ENCODE measurements at regions not wholly inside any gene's neighbourhood (a gene's known extent, or its start where the extent isn't known, plus 50 kb on each side); places are given as distances from the start of the nearest gene placed in this dataset.

DNA sequence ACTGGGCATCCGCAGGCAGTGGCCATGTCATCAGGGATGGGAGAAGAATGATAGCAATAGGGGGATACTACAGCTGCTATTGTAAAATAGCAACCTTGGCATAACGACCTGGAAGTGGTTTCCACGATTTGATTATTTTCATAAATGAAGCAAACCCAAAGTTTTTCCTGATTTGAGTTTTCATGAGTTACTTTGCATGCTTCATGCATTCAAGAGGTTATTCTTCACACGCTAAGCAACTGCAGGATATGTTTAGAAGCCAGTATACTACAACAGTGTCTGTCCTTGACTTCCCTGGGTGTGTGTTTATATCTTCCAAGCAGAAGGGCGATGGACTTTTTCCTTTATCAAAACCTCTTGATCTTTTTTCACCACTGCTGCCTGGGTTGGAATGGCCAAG lies 281.1 kb upstream of the DUSP10 start:
- H3K27me3 ChIP-seq (ENCODE audit: control insufficient read depth, insufficient read depth, low read length, poor library complexity, severe bottlenecking), result no peaks in the 10 kb centered on the region
- H3K27ac ChIP-seq (ENCODE audit: insufficient read depth, low read depth, low read length, poor library complexity, severe bottlenecking), result no peak overlapping the region
- no peaks in the 10 kb centered on the region for H3K36me3 ChIP-seq (ENCODE audit: control insufficient read depth, insufficient read depth, low read length)
- no peaks in the 10 kb centered on the region for H3K9me3 ChIP-seq (ENCODE audit: control insufficient read depth, low read length)
- 94 to 96% methylated on average over 5 of the region's 5 CpGs for WGBS, 2 experiments
- no peaks in the 10 kb centered on the region for H3K4me1 ChIP-seq (ENCODE audit: control insufficient read depth, insufficient read depth, low read length)
- H3K4me3 ChIP-seq (ENCODE audit: insufficient read depth, low read depth, low read length), result no peak overlapping the region

DNA sequence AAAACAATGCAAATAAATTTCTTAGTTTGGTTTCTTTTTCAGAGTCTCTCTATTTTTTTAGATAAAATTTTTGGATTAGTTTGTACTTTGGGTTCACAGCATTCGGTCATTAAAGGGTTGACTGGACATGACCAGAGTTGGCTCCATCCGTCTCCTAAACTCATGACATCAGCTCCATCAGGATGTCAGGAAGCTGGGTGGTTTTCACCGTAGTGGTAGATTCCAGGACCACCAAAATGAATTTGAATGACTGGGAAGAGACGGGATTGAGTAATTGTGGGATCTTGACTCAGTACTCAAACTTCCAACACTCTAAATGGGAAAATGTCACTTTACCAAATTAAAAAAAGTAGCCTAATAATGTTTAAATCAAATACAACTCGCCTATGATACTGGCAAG lies 279.2 kb upstream of the DUSP10 start:
- H3K9me3 ChIP-seq (ENCODE audit: control insufficient read depth, low read length), result no peaks in the 10 kb centered on the region
- no peak overlapping the region for H3K27ac ChIP-seq (ENCODE audit: insufficient read depth, low read depth, low read length, poor library complexity, severe bottlenecking)
- no peaks in the 10 kb centered on the region for H3K27me3 ChIP-seq (ENCODE audit: control insufficient read depth, insufficient read depth, low read length, poor library complexity, severe bottlenecking)
- H3K4me3 ChIP-seq (ENCODE audit: insufficient read depth, low read depth, low read length), result no peak overlapping the region
- WGBS, 2 experiments, result 94 to 96% methylated on average over 3 to 5 of the region's 5 CpGs
- no peaks in the 10 kb centered on the region for H3K4me1 ChIP-seq (ENCODE audit: control insufficient read depth, insufficient read depth, low read length)
- H3K36me3 ChIP-seq (ENCODE audit: control insufficient read depth, insufficient read depth, low read length), result no peaks in the 10 kb centered on the region

DNA sequence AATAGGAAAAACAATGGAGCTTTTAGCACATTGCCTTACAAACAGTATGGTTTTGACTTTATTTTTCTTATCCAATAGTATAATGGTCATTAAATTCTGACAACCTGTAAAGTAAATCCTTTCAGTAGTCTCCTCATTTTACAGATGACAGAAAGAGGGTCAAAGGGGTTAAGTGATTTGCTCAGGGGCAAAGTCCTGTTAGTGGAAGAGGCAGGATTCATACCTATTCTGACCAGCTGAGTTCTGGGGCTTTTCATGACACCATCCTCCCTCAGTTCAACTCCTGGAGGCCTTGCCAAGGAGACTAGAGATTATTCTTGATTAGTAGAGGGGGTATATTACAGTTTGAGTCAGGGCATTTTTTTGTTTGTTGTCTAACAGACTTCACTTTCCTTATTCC lies 278.7 kb upstream of the DUSP10 start:
- no peak overlapping the region for H3K27ac ChIP-seq (ENCODE audit: insufficient read depth, low read depth, low read length, poor library complexity, severe bottlenecking)
- H3K9me3 ChIP-seq (ENCODE audit: control insufficient read depth, low read length), result no peaks in the 10 kb centered on the region
- no peaks in the 10 kb centered on the region for H3K36me3 ChIP-seq (ENCODE audit: control insufficient read depth, insufficient read depth, low read length)
- H3K4me1 ChIP-seq (ENCODE audit: control insufficient read depth, insufficient read depth, low read length), result no peaks in the 10 kb centered on the region
- no peaks in the 10 kb centered on the region for H3K27me3 ChIP-seq (ENCODE audit: control insufficient read depth, insufficient read depth, low read length, poor library complexity, severe bottlenecking)
- no peak overlapping the region for H3K4me3 ChIP-seq (ENCODE audit: insufficient read depth, low read depth, low read length)

DNA sequence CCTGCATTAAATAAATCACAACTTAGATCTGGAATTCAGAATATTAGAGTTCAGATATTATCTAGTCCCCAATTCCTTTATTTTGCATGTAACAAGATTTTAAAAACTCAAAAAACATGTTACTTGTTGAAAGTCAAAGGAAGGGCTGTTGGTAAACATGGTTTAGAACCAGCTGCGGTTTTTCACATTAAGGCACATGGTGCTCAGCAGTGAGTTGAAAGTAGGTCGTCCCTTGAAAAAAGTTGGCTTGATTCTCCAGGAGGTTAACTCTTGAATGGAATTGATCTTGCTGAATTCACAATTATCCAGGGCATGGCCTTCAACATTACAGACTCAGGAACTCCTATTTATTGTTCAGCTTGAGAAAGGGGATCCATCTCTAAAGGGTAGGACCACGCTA lies 277.1 kb upstream of the DUSP10 start:
- H3K9me3 ChIP-seq (ENCODE audit: control insufficient read depth, low read length), result no peaks in the 10 kb centered on the region
- H3K4me1 ChIP-seq (ENCODE audit: control insufficient read depth, insufficient read depth, low read length), result no peaks in the 10 kb centered on the region
- H3K4me3 ChIP-seq (ENCODE audit: insufficient read depth, low read depth, low read length), result no peak overlapping the region
- 91% methylated on average over 3 of the region's 3 CpGs for WGBS, 2 experiments
- no peak overlapping the region for H3K27ac ChIP-seq (ENCODE audit: insufficient read depth, low read depth, low read length, poor library complexity, severe bottlenecking)
- H3K36me3 ChIP-seq (ENCODE audit: control insufficient read depth, insufficient read depth, low read length), result no peaks in the 10 kb centered on the region
- no peaks in the 10 kb centered on the region for H3K27me3 ChIP-seq (ENCODE audit: control insufficient read depth, insufficient read depth, low read length, poor library complexity, severe bottlenecking)

DNA sequence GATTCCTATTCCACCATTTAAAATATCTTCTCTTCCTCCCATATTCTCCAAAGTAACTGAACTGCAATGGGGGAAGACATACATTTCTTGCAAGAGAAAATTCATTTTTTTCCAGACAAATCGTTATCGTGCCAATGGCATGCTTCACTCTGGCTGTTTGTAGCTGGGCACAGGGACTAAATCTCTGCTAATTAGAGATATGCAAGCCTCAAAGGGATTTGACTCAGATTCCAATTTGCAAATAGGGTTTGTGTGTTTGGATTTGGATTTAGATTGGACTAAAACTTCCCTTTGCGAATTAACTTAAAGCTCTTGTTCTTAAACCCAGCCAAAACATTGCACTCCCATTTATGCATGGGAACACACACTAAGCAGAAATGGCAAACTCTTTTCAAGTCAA lies 276.2 kb upstream of the DUSP10 start:
- Histone ChIP-seq H3K27me3 (ENCODE audit: control insufficient read depth, insufficient read depth, low read length, poor library complexity, severe bottlenecking) (no peaks in the 10 kb centered on the region), H3K9me3 (ENCODE audit: control insufficient read depth, low read length) (no peaks in the 10 kb centered on the region), H3K27ac (ENCODE audit: insufficient read depth, low read depth, low read length, poor library complexity, severe bottlenecking) (no peak overlapping the region), H3K36me3 (ENCODE audit: control insufficient read depth, insufficient read depth, low read length) (no peaks in the 10 kb centered on the region), H3K4me1 (ENCODE audit: control insufficient read depth, insufficient read depth, low read length) (no peaks in the 10 kb centered on the region), H3K4me3 (ENCODE audit: insufficient read depth, low read depth, low read length) (no peak overlapping the region)
- WGBS, 2 experiments, result 89% methylated on average over 2 to 3 of the region's 3 CpGs

DNA sequence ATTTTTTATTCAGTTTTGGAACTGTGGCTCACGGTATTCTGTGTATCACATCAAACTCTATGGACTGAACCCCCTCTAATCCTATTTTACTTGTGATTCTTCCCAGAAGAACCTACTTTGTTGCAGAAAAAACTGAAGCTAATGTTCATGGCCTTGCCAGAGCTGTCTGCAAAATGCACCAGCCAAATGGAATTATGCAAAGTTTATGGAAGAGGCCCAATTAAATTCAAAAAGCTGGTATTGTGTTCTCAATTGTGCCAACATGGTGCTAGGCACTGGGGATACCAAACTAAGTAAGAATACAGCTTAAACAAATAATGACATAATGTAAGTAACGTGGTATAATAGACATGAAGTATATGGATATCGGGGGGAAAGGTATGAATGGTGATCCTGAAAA lies 273.8 kb upstream of the DUSP10 start:
- Histone ChIP-seq H3K9me3 (ENCODE audit: control insufficient read depth, low read length) (no peaks in the 10 kb centered on the region), H3K27me3 (ENCODE audit: control insufficient read depth, insufficient read depth, low read length, poor library complexity, severe bottlenecking) (no peaks in the 10 kb centered on the region), H3K4me1 (ENCODE audit: control insufficient read depth, insufficient read depth, low read length) (no peaks in the 10 kb centered on the region), H3K27ac (ENCODE audit: insufficient read depth, low read depth, low read length, poor library complexity, severe bottlenecking) (no peak overlapping the region), H3K36me3 (ENCODE audit: control insufficient read depth, insufficient read depth, low read length) (no peaks in the 10 kb centered on the region), H3K4me3 (ENCODE audit: insufficient read depth, low read depth, low read length) (no peak overlapping the region)
- 91 to 93% methylated on average over 3 of the region's 3 CpGs for WGBS, 2 experiments

DNA sequence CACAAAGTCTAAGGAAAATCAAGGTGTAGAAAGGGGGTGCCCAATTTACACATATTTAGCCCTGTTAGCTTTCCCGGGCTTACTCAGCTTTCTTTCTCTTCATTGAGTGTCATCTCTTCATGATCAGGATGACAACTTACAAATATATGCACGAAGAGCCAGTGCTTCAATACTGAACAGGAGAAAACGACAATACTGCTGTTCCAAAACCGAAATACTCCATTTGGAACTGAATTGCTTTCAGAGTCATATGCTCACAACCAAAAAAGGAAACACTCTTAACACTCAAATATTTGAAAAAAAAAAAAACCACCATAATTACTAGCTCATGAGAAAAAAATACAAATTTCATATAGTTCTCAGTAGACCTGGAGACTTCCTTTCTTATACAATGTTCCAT lies 272.1 kb upstream of the DUSP10 start:
- no peaks in the 10 kb centered on the region for H3K36me3 ChIP-seq (ENCODE audit: control insufficient read depth, insufficient read depth, low read length)
- no peaks in the 10 kb centered on the region for H3K27me3 ChIP-seq (ENCODE audit: control insufficient read depth, insufficient read depth, low read length, poor library complexity, severe bottlenecking)
- H3K27ac ChIP-seq (ENCODE audit: insufficient read depth, low read depth, low read length, poor library complexity, severe bottlenecking), result no peak overlapping the region
- 87 to 89% methylated on average over 4 of the region's 4 CpGs for WGBS, 2 experiments
- H3K9me3 ChIP-seq (ENCODE audit: control insufficient read depth, low read length), result no peaks in the 10 kb centered on the region
- no peak overlapping the region for H3K4me3 ChIP-seq (ENCODE audit: insufficient read depth, low read depth, low read length)
- H3K4me1 ChIP-seq (ENCODE audit: control insufficient read depth, insufficient read depth, low read length), result no peaks in the 10 kb centered on the region

DNA sequence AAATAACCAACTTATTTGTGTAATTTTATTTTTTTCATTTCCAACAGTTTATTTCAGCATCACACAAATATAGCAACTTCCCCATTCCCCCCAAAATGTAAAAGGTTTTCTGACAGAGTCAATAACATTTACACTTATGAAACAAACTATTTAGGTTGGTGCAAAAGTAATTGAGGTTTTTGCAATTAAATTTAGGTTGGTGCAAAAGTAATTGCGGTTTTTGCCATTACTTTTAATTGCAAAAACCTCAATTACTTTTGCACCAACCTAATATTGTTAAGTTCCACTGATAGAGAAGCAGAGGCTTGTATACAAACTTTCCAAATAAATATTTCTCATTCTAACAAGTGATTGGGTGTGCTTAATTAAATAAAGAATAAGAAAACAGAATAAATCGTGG lies 270.9 kb upstream of the DUSP10 start:
- H3K27ac ChIP-seq (ENCODE audit: insufficient read depth, low read depth, low read length, poor library complexity, severe bottlenecking), result no peak overlapping the region
- H3K9me3 ChIP-seq (ENCODE audit: control insufficient read depth, low read length), result no peaks in the 10 kb centered on the region
- 84 to 100% methylated on average over 1 to 2 of the region's 2 CpGs for WGBS, 2 experiments
- H3K36me3 ChIP-seq (ENCODE audit: control insufficient read depth, insufficient read depth, low read length), result no peaks in the 10 kb centered on the region
- H3K27me3 ChIP-seq (ENCODE audit: control insufficient read depth, insufficient read depth, low read length, poor library complexity, severe bottlenecking), result no peaks in the 10 kb centered on the region
- no peaks in the 10 kb centered on the region for H3K4me1 ChIP-seq (ENCODE audit: control insufficient read depth, insufficient read depth, low read length)
- H3K4me3 ChIP-seq (ENCODE audit: insufficient read depth, low read depth, low read length), result no peak overlapping the region

DNA sequence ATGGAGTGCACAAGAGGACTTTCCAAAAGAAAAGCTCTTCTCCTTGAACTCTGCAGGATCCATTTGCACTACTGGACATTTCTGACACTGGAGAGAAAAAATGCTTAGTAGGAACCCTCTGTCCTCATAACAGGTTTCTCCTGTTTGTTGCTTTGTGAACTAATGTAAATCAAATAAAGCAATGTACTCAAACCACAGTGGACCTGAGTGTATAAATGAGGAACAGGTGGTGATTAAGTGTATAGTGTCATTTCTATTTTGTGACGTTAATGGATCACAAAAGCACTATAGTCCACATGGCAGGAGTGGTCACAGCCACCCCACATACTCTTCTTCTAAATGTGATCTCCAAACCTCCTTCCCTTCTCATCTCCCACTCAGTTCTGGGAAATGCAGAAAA lies 268.4 kb upstream of the DUSP10 start:
- no peaks in the 10 kb centered on the region for H3K27me3 ChIP-seq (ENCODE audit: control insufficient read depth, insufficient read depth, low read length, poor library complexity, severe bottlenecking)
- no peaks in the 10 kb centered on the region for H3K36me3 ChIP-seq (ENCODE audit: control insufficient read depth, insufficient read depth, low read length)
- H3K4me1 ChIP-seq (ENCODE audit: control insufficient read depth, insufficient read depth, low read length), result no peaks in the 10 kb centered on the region
- WGBS, 2 experiments, result 93 to 100% methylated on average over 1 of the region's 1 CpG
- no peak overlapping the region for H3K27ac ChIP-seq (ENCODE audit: insufficient read depth, low read depth, low read length, poor library complexity, severe bottlenecking)
- no peak overlapping the region for H3K4me3 ChIP-seq (ENCODE audit: insufficient read depth, low read depth, low read length)
- H3K9me3 ChIP-seq (ENCODE audit: control insufficient read depth, low read length), result no peaks in the 10 kb centered on the region

DNA sequence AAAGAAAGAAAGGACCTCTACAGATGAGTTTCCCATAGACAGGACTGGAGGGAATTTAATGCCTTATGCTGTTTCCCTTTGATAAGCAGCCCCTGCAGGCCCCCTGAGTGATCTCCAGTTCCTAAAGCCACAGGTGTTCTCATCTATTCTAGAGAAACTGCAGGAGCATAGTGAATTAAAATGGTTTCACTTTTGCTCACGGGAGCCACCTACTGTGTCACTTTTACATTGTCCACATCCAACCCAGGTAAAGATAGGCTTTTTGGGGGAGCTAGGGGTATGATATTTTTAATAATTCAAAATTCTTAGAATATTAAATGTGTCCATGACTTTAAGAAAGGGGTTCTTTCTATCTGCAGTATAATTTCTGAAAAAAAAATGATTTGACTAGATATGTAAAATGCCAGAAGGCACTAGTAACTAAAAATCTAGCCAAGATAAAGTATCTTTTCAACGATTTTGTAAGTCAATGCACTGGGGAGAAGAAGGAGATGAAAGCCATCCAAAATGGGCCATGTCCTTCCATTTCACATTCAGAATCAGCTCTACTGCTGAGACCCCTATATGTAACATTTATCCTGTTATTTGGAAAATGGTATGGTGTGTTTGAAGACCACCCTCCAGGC lies 267.3 kb upstream of the DUSP10 start:
- no peaks in the 10 kb centered on the region for H3K27me3 ChIP-seq (ENCODE audit: control insufficient read depth, insufficient read depth, low read length, poor library complexity, severe bottlenecking)
- no peak overlapping the region for H3K4me3 ChIP-seq (ENCODE audit: insufficient read depth, low read depth, low read length)
- no peaks in the 10 kb centered on the region for H3K9me3 ChIP-seq (ENCODE audit: control insufficient read depth, low read length)
- no peaks in the 10 kb centered on the region for H3K4me1 ChIP-seq (ENCODE audit: control insufficient read depth, insufficient read depth, low read length)
- H3K27ac ChIP-seq (ENCODE audit: insufficient read depth, low read depth, low read length, poor library complexity, severe bottlenecking), result no peak overlapping the region
- 50 to 100% methylated on average over 1 to 2 of the region's 2 CpGs for WGBS, 2 experiments
- H3K36me3 ChIP-seq (ENCODE audit: control insufficient read depth, insufficient read depth, low read length), result no peaks in the 10 kb centered on the region

DNA sequence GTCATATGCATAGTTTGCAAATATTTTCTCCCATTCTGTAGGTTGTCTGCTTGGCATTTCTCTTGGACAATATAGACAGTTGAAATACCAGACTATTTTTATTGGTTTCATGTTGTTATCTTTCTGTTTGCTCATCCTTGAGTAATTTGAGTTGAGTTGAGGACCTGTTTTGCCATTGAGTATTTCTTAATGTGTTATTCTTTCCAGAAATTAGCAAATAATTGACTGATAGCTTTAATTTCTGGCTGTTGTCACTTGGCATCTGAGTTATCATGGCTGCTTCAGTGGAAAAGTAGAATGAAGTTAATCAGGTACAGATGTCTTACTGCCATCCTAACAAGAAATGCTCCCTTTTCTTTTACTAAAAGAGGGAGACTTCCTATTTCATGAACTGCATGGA lies 264.8 kb upstream of the DUSP10 start:
- Histone ChIP-seq H3K27me3 (ENCODE audit: control insufficient read depth, insufficient read depth, low read length, poor library complexity, severe bottlenecking) (no peaks in the 10 kb centered on the region), H3K9me3 (ENCODE audit: control insufficient read depth, low read length) (no peaks in the 10 kb centered on the region), H3K27ac (ENCODE audit: insufficient read depth, low read depth, low read length, poor library complexity, severe bottlenecking) (no peak overlapping the region), H3K4me3 (ENCODE audit: insufficient read depth, low read depth, low read length) (no peak overlapping the region), H3K36me3 (ENCODE audit: control insufficient read depth, insufficient read depth, low read length) (no peaks in the 10 kb centered on the region), H3K4me1 (ENCODE audit: control insufficient read depth, insufficient read depth, low read length) (no peaks in the 10 kb centered on the region)
